Endothelial cell of umbilical vein (primary cell): ENCODE measurements at regions not wholly inside any gene's neighbourhood (a gene's known extent, or its start where the extent isn't known, plus 50 kb on each side); places are given as distances from the start of the nearest gene placed in this dataset.

ENCODE experiments used
- BruUV-seq: library from RNA; stranded (reverse); fragments of 400-500 nt; replicated peaks from 2 replicates; lab custom pipeline; 2021; lab: Mats Ljungman, UMichigan
- CTCF ChIA-PET: fragments of 300-600, 350-600 bp; sonication (Branson Sonifier 250); formaldehyde crosslinking; loops from one replicate; lab custom pipeline; 2021; ENCODE audit warnings: antibody characterized with exemption, inconsistent platforms; lab: Charles Lee
- POLR2A ChIA-PET: fragments of 300-600, 350-600 bp; sonication (Branson Sonifier 250); formaldehyde crosslinking; loops from one replicate; lab custom pipeline; 2021; ENCODE audit warnings: antibody characterized with exemption, inconsistent platforms; lab: Charles Lee
- DNase-seq: peaks from one replicate; pipeline ENCODE4 v3.0.0-alpha.2; 2011; ENCODE audit warnings: low read depth, low spot score
- FAIRE-seq: peaks from 2 replicates; lab custom pipeline; 2011; peaks lifted over from hg19 to GRCh38; lab: Jason Lieb, UNC
- H2AFZ ChIP-seq: 2 replicates; pipeline ENCODE4 v1.6.0; 2012; ENCODE audit warnings: low read depth, low read length, control low read depth, inconsistent platforms
- H3K27ac ChIP-seq: 2 replicates; pipeline ENCODE4 v1.5.1; 2011; ENCODE audit warnings: low read depth, mild to moderate bottlenecking, control low read depth, low read length, moderate library complexity; ENCODE audit not compliant: insufficient read depth
- H3K27me3 ChIP-seq, 2 experiments: 2 replicates each; pipeline versions ENCODE4 v1.6.0 to v1.6.1; 2011; ENCODE audit warnings: low read length in 2 of 2, mixed read lengths in 1 of 2; ENCODE audit not compliant: control insufficient read depth in 2 of 2, insufficient read depth in 2 of 2
- H3K36me3 ChIP-seq, 2 experiments: 2 replicates in 1 of 2; 3 replicates in 1 of 2; pipeline ENCODE4 v1.5.1; 2011; ENCODE audit warnings: low read length in 2 of 2, mild to moderate bottlenecking in 1 of 2, moderate library complexity in 1 of 2; ENCODE audit not compliant: control insufficient read depth in 2 of 2, insufficient read depth in 2 of 2; ENCODE audit errors: extremely low read depth in 1 of 2
- H3K4me1 ChIP-seq: 3 replicates; pipeline ENCODE4 v1.5.1; 2011; ENCODE audit warnings: mild to moderate bottlenecking, low read length; ENCODE audit not compliant: control insufficient read depth, insufficient read depth; ENCODE audit errors: extremely low read depth
- H3K4me2 ChIP-seq: 2 replicates; pipeline ENCODE4 v1.6.1; 2011; ENCODE audit warnings: low read length, control low read depth, mixed read lengths; ENCODE audit not compliant: insufficient read depth
- H3K4me3 ChIP-seq, 3 experiments: fragments of 200-600 bp in 1 of 3; sonication (generic), shearing (Covaris generic) in 1 of 3; replicated peaks in 1 of 3; 2 replicates each; pipeline ENCODE4 v1.5.1; 2011 to 2016; ENCODE audit warnings: control low read depth in 3 of 3, low read length in 3 of 3, mild to moderate bottlenecking in 2 of 3, inconsistent platforms in 1 of 3, low read depth in 1 of 3, moderate library complexity in 1 of 3; ENCODE audit not compliant: insufficient read depth in 1 of 3
- H3K79me2 ChIP-seq: 2 replicates; pipeline ENCODE4 v1.6.0; 2012; ENCODE audit warnings: low read length, inconsistent platforms; ENCODE audit not compliant: control insufficient read depth, insufficient read depth
- H3K9ac ChIP-seq: replicated peaks from 2 replicates; pipeline ENCODE3; 2011; ENCODE audit warnings: low read length, control low read depth; ENCODE audit not compliant: insufficient read depth; ENCODE audit errors: extremely low read depth
- H3K9me1 ChIP-seq: replicated peaks from 3 replicates; pipeline ENCODE4 v1.6.0; 2011; ENCODE audit warnings: mild to moderate bottlenecking, low read length; ENCODE audit not compliant: control insufficient read depth, insufficient read depth; ENCODE audit errors: extremely low read depth
- H3K9me3 ChIP-seq: replicated peaks from 2 replicates; pipeline ENCODE4 v1.5.1; 2012; ENCODE audit warnings: low read length, inconsistent platforms; ENCODE audit not compliant: control insufficient read depth, insufficient read depth
- H4K20me1 ChIP-seq: replicated peaks from 2 replicates; pipeline ENCODE3; 2011; ENCODE audit warnings: mild to moderate bottlenecking, low read length; ENCODE audit not compliant: control insufficient read depth, insufficient read depth; ENCODE audit errors: extremely low read depth
- CTCF ChIP-seq, 2 donors: IDR thresholded peaks; 1 replicate in 1 of 2; 2 replicates in 1 of 2; pipeline ENCODE4 v1.5.1; 2011; ENCODE audit warnings: low read length in 2 of 2, mild to moderate bottlenecking in 2 of 2, moderate library complexity in 2 of 2, control low read depth in 1 of 2, inconsistent platforms in 1 of 2, low read depth in 1 of 2; ENCODE audit not compliant: insufficient read depth in 1 of 2; ENCODE audit errors: extremely low read depth in 1 of 2
- EZH2 ChIP-seq: IDR thresholded peaks from 2 replicates; pipeline ENCODE4 v1.6.1; 2012; ENCODE audit warnings: borderline replicate concordance, low read depth, mild to moderate bottlenecking, moderate library complexity, low read length, inconsistent platforms; ENCODE audit not compliant: severe bottlenecking
- GATA2 ChIP-seq: IDR thresholded peaks from 2 replicates; pipeline ENCODE4 v1.7.0; 2011; ENCODE audit warnings: low read depth, mild to moderate bottlenecking, moderate library complexity, mixed read lengths, low read length; ENCODE audit not compliant: insufficient read length, insufficient read depth
- JUN ChIP-seq: IDR thresholded peaks from 2 replicates; pipeline ENCODE4 v1.6.1; 2011; ENCODE audit warnings: borderline replicate concordance, low read depth; ENCODE audit not compliant: insufficient read length, insufficient read depth
- MYC ChIP-seq: IDR thresholded peaks from one replicate; pipeline ENCODE4 v1.6.1; 2011; ENCODE audit warnings: mild to moderate bottlenecking, low read depth, low read length
- POLR2A ChIP-seq: IDR thresholded peaks from 2 replicates; pipeline ENCODE4 v1.6.1; 2012; ENCODE audit warnings: low read depth, mild to moderate bottlenecking, control low read depth, low read length
- dilution Hi-C: fragments of 300-500 bp; cut with MboI; formaldehyde crosslinking; loops from one replicate; pipeline ENCODE4 v1.15.0; 2019; ENCODE audit warnings: low sequenced_read_pairs; ENCODE audit not compliant: extremely low pct_ligation_motif_present
- intact Hi-C: fragments of 100-400 bp; cut with micrococcal nuclease; formaldehyde crosslinking; loops from one replicate; pipeline ENCODE4 v1.10.0; 2022

- dilution Hi-C loops (no loop called here), intact Hi-C loops (no loop called here)
- H3K27ac ChIP-seq: no peak overlapping the region
- CTCF ChIA-PET: no interaction called here
- H3K4me1 ChIP-seq: no peaks in the 10 kb centered on the region
- H4K20me1 ChIP-seq: no peaks in the 10 kb centered on the region
- FAIRE-seq: no peak
- no peak overlapping the region for H3K4me3 ChIP-seq
- H3K79me2 ChIP-seq: no peaks in the 10 kb centered on the region
- TF ChIP-seq POLR2A (no peak), JUN (no peak)
- H3K4me2 ChIP-seq: no peak overlapping the region
- DNase-seq: no peak
- H3K9me3 ChIP-seq: peaks cover 2% of the 10 kb centered on the region
- no peaks in the 10 kb centered on the region for H3K27me3 ChIP-seq
- POLR2A ChIA-PET: no interaction called here
- H3K9ac ChIP-seq: no peak overlapping the region
- no peaks in the 10 kb centered on the region for H3K36me3 ChIP-seq
- no peak overlapping the region for H2AFZ ChIP-seq
- BruUV-seq: no TSS peak
- H3K9me1 ChIP-seq: no peaks in the 10 kb centered on the region
Measured at GRCh38 chr6:1094306-1094705, 217.6 kb upstream of the FOXQ1 start.

- H2AFZ ChIP-seq: no peak overlapping the region
- H3K9me3 ChIP-seq: no peaks in the 10 kb centered on the region
- H3K79me2 ChIP-seq: no peaks in the 10 kb centered on the region
- no peak overlapping the region for H3K4me2 ChIP-seq
- H3K27ac ChIP-seq: no peak overlapping the region
- intact Hi-C loops (no loop called here), dilution Hi-C loops (no loop called here)
- H3K4me3 ChIP-seq: no peak overlapping the region
- CTCF ChIA-PET: no interaction called here
- FAIRE-seq (no peak), DNase-seq (no peak)
- H3K9me1 ChIP-seq: no peaks in the 10 kb centered on the region
- no peak overlapping the region for H3K9ac ChIP-seq
- H3K27me3 ChIP-seq: no peaks in the 10 kb centered on the region
- TF ChIP-seq JUN (no peak), CTCF (IDR thresholded peaks at IDR 0.05; ENCODE audit: extremely low read depth in 1 of 2, insufficient read depth in 1 of 2, low read depth in 1 of 2, low read length in 2 of 2) (no peak), EZH2 (no peak), GATA2 (no peak), MYC (no peak)
- no peaks in the 10 kb centered on the region for H3K36me3 ChIP-seq
- POLR2A ChIA-PET: no interaction called here
- H3K4me1 ChIP-seq: no peaks in the 10 kb centered on the region
- H4K20me1 ChIP-seq: no peaks in the 10 kb centered on the region
- no TSS peak for BruUV-seq
Measured at GRCh38 chr6:1091900-1092299, 220.0 kb upstream of the FOXQ1 start.
